ENCODE measurements at regions not wholly inside any gene's neighbourhood (a gene's known extent, or its start where the extent isn't known, plus 50 kb on each side); places are given as distances from the start of the nearest gene placed in this dataset.

DNA sequence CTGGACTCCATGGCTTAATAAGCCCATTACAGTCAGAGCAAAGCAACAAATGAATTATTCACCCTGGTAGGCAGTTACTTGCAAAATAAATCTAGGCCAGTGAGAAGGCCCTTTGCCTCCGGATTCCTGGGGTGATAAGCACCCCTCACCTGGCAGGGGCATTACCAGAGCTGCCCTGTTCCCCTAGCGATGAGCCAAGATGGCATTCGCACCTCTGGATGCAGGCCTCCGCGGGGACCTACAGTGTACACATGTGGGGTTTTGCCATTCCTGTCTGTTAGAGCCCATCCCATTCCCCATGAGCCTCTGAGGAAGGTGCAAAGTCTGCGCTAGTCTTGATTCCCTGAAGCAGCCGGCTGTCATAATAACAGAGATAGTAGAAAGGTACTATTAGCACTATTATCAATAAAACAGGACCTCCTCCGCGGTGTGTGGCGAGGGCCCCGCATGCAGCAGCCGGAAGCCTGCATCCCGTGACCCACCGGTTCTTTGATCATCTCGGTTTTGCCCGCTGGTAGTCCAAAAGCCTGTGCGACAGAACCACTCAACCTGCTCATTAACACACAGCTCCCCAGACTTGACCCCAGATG lies 344.3 kb downstream of the BRD1 start:
- TF ChIP-seq, protein P1, sequence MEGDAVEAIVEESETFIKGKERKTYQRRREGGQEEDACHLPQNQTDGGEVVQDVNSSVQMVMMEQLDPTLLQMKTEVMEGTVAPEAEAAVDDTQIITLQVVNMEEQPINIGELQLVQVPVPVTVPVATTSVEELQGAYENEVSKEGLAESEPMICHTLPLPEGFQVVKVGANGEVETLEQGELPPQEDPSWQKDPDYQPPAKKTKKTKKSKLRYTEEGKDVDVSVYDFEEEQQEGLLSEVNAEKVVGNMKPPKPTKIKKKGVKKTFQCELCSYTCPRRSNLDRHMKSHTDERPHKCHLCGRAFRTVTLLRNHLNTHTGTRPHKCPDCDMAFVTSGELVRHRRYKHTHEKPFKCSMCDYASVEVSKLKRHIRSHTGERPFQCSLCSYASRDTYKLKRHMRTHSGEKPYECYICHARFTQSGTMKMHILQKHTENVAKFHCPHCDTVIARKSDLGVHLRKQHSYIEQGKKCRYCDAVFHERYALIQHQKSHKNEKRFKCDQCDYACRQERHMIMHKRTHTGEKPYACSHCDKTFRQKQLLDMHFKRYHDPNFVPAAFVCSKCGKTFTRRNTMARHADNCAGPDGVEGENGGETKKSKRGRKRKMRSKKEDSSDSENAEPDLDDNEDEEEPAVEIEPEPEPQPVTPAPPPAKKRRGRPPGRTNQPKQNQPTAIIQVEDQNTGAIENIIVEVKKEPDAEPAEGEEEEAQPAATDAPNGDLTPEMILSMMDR (IDR thresholded peaks at IDR 0.05) = no peak
- TF ChIP-seq, protein P2, sequence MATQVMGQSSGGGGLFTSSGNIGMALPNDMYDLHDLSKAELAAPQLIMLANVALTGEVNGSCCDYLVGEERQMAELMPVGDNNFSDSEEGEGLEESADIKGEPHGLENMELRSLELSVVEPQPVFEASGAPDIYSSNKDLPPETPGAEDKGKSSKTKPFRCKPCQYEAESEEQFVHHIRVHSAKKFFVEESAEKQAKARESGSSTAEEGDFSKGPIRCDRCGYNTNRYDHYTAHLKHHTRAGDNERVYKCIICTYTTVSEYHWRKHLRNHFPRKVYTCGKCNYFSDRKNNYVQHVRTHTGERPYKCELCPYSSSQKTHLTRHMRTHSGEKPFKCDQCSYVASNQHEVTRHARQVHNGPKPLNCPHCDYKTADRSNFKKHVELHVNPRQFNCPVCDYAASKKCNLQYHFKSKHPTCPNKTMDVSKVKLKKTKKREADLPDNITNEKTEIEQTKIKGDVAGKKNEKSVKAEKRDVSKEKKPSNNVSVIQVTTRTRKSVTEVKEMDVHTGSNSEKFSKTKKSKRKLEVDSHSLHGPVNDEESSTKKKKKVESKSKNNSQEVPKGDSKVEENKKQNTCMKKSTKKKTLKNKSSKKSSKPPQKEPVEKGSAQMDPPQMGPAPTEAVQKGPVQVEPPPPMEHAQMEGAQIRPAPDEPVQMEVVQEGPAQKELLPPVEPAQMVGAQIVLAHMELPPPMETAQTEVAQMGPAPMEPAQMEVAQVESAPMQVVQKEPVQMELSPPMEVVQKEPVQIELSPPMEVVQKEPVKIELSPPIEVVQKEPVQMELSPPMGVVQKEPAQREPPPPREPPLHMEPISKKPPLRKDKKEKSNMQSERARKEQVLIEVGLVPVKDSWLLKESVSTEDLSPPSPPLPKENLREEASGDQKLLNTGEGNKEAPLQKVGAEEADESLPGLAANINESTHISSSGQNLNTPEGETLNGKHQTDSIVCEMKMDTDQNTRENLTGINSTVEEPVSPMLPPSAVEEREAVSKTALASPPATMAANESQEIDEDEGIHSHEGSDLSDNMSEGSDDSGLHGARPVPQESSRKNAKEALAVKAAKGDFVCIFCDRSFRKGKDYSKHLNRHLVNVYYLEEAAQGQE (IDR thresholded peaks at IDR 0.05; ENCODE audit: insufficient read depth in 1 of 2, low read depth in 2 of 2, low read length in 1 of 2) = no peak
- TF ChIP-seq POLR2AphosphoS5 (IDR thresholded peaks at IDR 0.05; ENCODE audit: low read depth, low read length) (no peak), TCF7L2 (IDR thresholded peaks at IDR 0.05; ENCODE audit: low read depth, low read length) (no peak)

Data from Panc1 (cell line).